ENCODE measurements at regions not wholly inside any gene's neighbourhood (a gene's known extent, or its start where the extent isn't known, plus 50 kb on each side); places are given as distances from the start of the nearest gene placed in this dataset.

- TF ChIP-seq CTCF (conservative IDR thresholded peaks at IDR 0.05; ENCODE audit: low read depth, low read length), result no peak
- no peak for TF ChIP-seq EZH2phosphoT487 (IDR thresholded peaks at IDR 0.05; ENCODE audit: borderline replicate concordance, low read length)
- no peak for TF ChIP-seq EZH2 (IDR thresholded peaks at IDR 0.05; ENCODE audit: low read length, unreplicated experiment)
These were observed 116.3 kb downstream of the SLC30A10 start for GRCh38 chr1:219812086-219812485.

Measured in PC-3 (cell line).